HL-60 (cell line): ENCODE measurements at regions not wholly inside any gene's neighbourhood (a gene's known extent, or its start where the extent isn't known, plus 50 kb on each side); places are given as distances from the start of the nearest gene placed in this dataset.
"Not testable (repeated sequence)": the region's sequence is repeated elsewhere in the genome, so short reads cannot be mapped to it uniquely, and the experiment has no call there.

ENCODE experiments used
- DNase-seq, 2 experiments: peaks; one replicate each; pipeline ENCODE4 v3.0.0-alpha.2; 2010 to 2020; ENCODE audit warnings: low read depth in 1 of 2, low spot score in 1 of 2
- H3K27ac ChIP-seq: fragments of 250-450 bp; sonication (Bioruptor Pico); replicated peaks from 2 replicates; pipeline ENCODE4 v1.5.1; 2020; ENCODE audit warnings: mild to moderate bottlenecking, moderate library complexity
- H3K27me3 ChIP-seq: fragments of 250-450 bp; sonication (Bioruptor Pico); 2 replicates; pipeline ENCODE4 v1.5.1; 2021; ENCODE audit warnings: mild to moderate bottlenecking, moderate library complexity; ENCODE audit not compliant: insufficient read depth, poor library complexity, severe bottlenecking
- H3K4me3 ChIP-seq: replicated peaks from 2 replicates; pipeline ENCODE4 v1.5.1; 2011; ENCODE audit warnings: mild to moderate bottlenecking, control low read depth, low read length; ENCODE audit not compliant: insufficient read depth
- CTCF ChIP-seq: IDR thresholded peaks from one replicate; pipeline ENCODE4 v1.5.1; 2011; ENCODE audit warnings: low read length, control low read depth, inconsistent platforms; ENCODE audit not compliant: insufficient read depth
- GABPA ChIP-seq: IDR thresholded peaks from 2 replicates; pipeline ENCODE4 v1.6.1; 2012; ENCODE audit warnings: low read depth
- POLR2AphosphoS5 ChIP-seq: IDR thresholded peaks from 2 replicates; pipeline ENCODE4 v1.6.1; 2012; ENCODE audit warnings: low read depth
- REST ChIP-seq: IDR thresholded peaks from 2 replicates; pipeline ENCODE4 v1.6.1; 2012; ENCODE audit warnings: low read depth; ENCODE audit not compliant: insufficient replicate concordance
- SPI1 ChIP-seq: IDR thresholded peaks from 2 replicates; pipeline ENCODE4 v1.6.1; 2012; ENCODE audit warnings: low read depth, mild to moderate bottlenecking, borderline replicate concordance

GRCh38 chr6:72561629-72562028 lies 60.2 kb upstream of the KCNQ5 start:
- Histone ChIP-seq H3K4me3 (no peak overlapping the region), H3K27me3 (no peaks in the 10 kb centered on the region), H3K27ac (no peak overlapping the region)
- TF ChIP-seq SPI1 (no peak), POLR2AphosphoS5 (no peak), CTCF (no peak), REST (no peak), GABPA (no peak)
- no peak for DNase-seq

GRCh38 chr6:72564231-72564630 lies 57.6 kb upstream of the KCNQ5 start:
- no peak overlapping the region for H3K27ac ChIP-seq
- TF ChIP-seq SPI1 (no peak), CTCF (no peak), REST (no peak), POLR2AphosphoS5 (no peak), GABPA (no peak)
- no peak for DNase-seq
- no peak overlapping the region for H3K4me3 ChIP-seq
- no peaks in the 10 kb centered on the region for H3K27me3 ChIP-seq

- not testable (repeated sequence) for DNase-seq, H3K4me3 ChIP-seq, H3K27me3 ChIP-seq, H3K27ac ChIP-seq
These were observed 49.9 kb upstream of the KCNQ5 start for GRCh38 chr6:72571993-72572392.
